ENCODE measurements at regions not wholly inside any gene's neighbourhood (a gene's known extent, or its start where the extent isn't known, plus 50 kb on each side); places are given as distances from the start of the nearest gene placed in this dataset.
"Not testable (repeated sequence)": the region's sequence is repeated elsewhere in the genome, so short reads cannot be mapped to it uniquely, and the experiment has no call there.

- DNase-seq (ENCODE audit: low spot score): no peak
Observed at GRCh38 chr1:29682919-29683295, 446.6 kb downstream of the PTPRU start.

- no peak for DNase-seq (ENCODE audit: low spot score)
Observed at GRCh38 chr1:29682171-29682918, 446.0 kb downstream of the PTPRU start.

DNA sequence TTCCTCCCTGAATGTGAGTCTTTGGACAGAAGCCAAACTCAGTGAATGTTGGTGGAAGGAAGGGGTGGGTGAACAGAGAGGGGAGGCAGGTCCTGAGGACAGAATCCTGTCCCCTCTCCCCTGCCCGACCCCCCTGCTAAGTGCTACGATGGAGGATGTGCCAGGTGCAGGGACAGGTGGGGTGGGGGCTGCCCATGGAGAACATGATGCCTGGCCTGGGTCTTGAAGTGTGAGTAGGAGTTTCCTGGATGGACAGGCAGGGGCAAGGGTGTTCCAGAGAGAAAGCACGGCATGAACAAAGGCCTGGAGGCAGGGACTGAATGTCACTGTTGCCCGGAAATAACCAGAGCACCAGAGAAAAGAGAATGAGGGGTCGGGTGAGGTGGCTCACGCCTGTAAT, 445.1 kb downstream of the PTPRU start:
- not testable (repeated sequence) for DNase-seq (ENCODE audit: low spot score)

GRCh38 chr1:29679828-29680558, 443.7 kb downstream of the PTPRU start:
- DNase-seq (ENCODE audit: low spot score): no peak

GRCh38 chr1:29679316-29679715, 443.0 kb downstream of the PTPRU start:
- DNase-seq (ENCODE audit: low spot score): no peak

DNA sequence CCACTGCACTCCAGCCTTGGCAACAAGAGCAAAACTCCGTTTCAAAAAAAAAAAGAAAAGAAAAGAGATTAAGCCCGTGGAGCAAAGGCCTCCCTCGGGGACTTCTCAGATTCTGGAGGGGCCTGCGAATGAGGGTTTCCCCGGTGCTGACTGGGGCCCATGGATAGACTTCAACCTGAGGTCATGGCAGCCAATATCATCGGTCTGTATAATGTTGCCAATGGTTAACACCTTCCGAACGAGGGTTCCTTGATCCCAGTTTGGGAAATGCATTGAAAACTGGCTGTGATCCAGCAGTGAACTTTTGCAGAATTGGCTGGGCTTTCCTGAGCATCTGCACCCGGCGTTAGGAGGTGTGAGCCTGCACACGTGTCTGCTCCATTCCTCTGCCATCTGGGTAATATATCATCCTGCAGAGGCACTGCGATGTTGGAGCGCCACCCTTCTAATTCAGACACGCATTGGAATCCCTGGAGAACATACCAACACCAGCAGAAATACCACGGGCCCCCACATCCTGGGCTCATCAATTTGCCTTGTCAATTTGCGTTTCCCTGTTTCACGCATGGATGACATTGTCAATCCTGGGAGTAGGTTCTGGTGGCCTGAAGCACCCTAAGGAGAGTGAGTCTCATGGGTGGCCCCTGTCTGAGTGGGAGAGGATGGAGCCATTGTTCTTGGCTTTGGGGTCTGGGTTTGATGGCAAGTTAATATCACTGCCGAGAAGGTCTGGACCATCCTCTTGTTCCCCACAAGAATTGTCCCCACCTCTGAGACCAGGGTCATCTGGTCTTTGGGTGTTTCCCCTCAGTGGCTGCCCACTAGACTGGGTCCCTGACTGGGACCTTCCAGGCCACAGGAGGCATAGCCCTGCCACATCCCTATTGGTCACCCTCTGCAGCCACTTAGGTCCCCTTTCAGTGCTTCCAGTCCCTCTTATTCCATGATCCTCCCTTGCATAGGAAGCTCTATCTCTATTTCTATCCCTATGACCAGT, 441.0 kb downstream of the PTPRU start:
- no peak for DNase-seq (ENCODE audit: low spot score)

DNA sequence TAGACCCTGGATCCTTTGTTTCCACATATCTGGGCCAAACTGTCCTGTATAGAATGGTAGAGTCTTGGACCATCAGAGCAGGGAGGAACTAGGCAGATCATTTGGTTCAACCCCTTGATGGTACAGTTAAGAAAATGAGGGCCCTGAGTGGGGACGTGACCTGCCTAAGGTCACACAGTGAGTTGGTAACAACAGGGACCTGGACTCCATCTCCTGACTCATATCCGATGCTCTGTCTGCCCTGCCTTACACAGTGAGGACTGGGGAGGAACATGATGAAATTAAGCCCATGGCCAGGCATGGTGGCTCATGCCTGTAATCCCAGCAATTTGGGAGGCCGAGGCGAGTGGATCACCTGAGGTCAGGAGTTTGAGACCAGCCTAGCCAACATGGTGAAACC, 440.2 kb downstream of the PTPRU start:
- no peak for DNase-seq (ENCODE audit: low spot score)

DNA sequence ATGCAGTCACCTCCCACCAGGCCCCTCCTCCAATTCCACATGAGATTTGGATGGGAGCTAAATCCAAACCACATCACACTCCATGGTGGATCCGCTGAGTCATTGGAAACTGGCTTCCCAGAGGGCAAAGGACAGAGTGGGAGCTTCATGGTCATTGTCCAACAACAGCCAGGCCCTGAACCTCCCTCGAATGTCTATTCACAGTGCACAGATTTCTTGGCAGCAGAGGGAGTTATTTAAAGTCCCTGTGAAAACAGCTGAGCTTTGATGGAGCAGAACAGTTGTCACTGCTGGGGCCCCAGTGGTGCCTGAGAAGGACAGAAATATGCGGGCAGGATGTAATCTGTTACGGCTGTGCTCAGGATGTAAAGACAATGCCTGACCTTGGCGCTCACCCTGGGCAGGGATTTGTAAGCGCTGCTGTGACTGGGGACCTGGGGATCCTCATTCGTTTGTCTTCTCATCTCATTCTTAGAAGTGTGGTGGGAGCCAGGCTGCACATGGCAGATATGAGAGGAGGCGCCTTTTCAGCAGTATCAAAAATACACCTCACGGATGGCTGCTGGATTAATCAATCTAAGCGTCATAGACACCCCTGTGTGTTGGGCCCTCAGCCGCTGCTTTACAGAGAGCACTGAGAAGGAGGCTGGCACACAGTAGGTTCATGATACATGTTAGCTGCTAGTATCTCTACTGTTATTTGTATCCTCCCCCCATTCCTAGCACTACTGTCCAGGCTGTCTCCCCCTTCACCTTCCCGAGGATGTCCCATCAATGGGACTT, 439.4 kb downstream of the PTPRU start:
- no peak for DNase-seq (ENCODE audit: low spot score)

- DNase-seq (ENCODE audit: low spot score): no peak
Observed at GRCh38 chr1:29674627-29675326, 438.5 kb downstream of the PTPRU start.

GRCh38 chr1:29673669-29674626, 437.6 kb downstream of the PTPRU start:
- DNase-seq (ENCODE audit: low spot score): no peak

DNA sequence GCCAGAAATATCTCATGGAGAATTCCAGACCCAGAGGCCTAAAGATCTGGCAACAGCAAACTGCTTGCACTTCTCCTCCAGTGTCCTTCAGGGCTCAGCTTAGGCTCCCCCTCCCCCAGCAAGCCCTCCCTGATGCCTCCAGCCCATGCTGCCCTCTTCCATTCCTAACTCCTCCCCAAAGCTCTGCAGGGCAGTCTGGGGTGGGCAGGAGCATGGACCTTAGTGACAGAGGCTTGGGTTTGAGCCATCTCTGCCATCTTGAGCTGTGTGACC, 436.8 kb downstream of the PTPRU start:
- DNase-seq (ENCODE audit: low spot score): no peak

GRCh38 chr1:29672416-29673227, 436.3 kb downstream of the PTPRU start:
- no peak for DNase-seq (ENCODE audit: low spot score)

- DNase-seq (ENCODE audit: low spot score): no peak
Observed at GRCh38 chr1:29671446-29672356, 435.4 kb downstream of the PTPRU start.

DNA sequence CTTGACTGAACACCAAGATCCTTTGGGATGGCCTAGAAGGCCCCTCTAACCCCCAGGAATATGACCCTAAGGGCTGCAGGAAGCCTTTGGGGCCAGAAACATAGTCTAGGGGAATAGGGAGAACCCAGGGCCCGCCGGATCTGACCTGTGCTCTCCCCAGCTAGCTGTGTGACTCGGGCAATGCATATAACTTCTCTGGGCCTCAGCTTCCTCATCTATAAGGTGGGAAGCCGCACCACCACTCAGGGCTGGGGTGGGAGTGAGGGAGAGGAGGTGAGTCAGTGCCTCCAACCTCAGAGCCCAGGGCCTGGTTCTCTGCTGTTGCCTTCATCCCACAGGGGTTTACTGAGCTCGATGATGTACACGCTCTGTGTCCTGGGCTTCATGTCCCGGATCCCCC, 434.4 kb downstream of the PTPRU start:
- DNase-seq (ENCODE audit: low spot score): no peak

- DNase-seq (ENCODE audit: low spot score): no peak
Observed at GRCh38 chr1:29669912-29670311, 433.6 kb downstream of the PTPRU start.

GRCh38 chr1:29669158-29669871, 433.0 kb downstream of the PTPRU start:
- no peak for DNase-seq (ENCODE audit: low spot score)

DNA sequence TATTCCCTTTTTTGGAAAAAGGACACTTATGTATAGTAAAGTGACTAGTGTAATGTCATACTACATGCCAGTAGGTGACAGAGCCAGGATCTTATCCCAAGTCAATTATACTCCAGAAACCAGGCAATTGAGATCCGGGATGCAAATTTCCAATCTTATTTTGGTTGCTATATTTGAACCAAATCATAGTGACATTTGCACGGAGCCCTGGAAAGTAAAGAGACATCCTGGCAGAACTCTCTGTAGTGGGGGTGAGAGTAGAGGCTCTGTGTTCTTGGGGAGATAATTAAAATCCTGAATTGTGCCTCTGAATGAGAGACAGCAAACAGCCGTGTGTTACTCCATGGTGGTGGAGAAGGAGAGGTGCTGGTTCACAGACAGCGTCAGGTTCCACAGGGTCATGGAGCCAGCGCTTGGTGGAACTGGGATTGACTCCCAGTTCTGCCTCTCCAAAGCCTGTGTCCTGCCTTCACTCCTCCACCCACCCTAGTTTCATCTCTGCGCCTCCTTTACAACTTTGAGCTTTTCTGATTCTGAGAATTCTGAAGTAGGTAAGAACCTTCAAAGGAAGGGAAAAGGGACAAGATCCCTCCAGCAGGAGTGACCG, 432.3 kb downstream of the PTPRU start:
- no peak for DNase-seq (ENCODE audit: low spot score)

Measured in COLO829 (cell line).